NCI-H187 (cell line): ENCODE measurements at regions not wholly inside any gene's neighbourhood (a gene's known extent, or its start where the extent isn't known, plus 50 kb on each side); places are given as distances from the start of the nearest gene placed in this dataset.
"Not testable (repeated sequence)": the region's sequence is repeated elsewhere in the genome, so short reads cannot be mapped to it uniquely, and the experiment has no call there.

ENCODE experiments used
- DNase-seq, 2 experiments: peaks; one replicate each; lab custom pipeline; 2025; lab: John Stamatoyannopoulos, UW

DNA sequence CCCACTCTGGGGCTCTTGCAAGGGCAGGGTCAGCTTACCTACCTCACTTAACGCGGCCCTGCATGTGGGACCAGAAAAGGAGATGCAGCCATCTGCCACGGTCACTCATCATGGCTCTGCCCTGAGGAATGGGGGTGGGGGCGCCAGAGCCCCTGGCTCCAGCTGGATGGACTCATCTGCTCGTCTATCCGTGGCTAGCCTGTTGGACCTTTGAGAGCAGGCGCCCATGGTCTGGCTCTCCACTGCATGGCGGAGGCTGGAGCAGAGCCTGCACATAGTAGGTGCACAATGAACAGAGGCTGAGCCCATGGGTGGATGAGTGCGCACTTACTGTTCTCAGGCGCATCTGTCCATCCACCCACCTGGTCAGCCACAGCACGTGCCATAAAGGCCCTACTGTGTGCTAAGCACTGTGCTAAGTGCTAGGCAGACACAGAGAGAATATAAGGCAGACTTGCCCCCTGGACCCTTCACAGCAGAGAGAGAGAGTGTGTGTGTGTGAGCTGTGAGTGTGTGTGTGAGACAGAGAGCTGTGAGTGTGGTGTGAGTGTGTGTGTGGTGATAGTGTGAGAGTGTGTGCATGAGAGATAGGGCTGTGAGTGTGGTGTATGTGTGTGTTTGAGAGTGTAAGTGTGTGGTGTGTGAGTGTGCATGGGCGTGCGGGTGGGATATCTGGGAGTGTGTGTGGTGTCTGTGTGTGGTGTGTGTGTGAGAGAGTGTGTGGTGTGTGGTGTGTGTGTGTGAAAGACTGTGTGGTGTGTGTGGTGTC is 151.3 kb downstream of the TFCP2L1 start:
- no peak for DNase-seq

DNA sequence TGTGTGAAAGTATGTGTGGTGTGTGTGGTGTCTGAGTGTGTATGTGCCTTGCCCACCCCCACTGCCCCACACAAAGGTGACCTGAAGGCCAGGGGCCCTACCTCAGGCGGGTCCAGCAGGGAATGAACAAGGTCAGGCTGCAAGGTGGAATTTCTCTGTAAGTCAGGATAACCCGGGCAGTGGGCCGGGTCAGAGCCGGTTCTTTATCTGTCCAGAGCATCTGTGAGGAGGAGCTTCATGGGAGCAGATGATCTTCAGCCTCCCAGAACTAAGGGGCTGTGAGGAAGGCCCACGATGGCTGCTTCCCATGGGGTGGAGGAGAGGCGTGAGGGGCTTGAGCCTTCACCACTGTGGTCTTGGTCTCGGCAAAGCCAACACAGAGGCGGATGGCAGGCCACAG is 150.3 kb downstream of the TFCP2L1 start:
- DNase-seq = no peak

DNA sequence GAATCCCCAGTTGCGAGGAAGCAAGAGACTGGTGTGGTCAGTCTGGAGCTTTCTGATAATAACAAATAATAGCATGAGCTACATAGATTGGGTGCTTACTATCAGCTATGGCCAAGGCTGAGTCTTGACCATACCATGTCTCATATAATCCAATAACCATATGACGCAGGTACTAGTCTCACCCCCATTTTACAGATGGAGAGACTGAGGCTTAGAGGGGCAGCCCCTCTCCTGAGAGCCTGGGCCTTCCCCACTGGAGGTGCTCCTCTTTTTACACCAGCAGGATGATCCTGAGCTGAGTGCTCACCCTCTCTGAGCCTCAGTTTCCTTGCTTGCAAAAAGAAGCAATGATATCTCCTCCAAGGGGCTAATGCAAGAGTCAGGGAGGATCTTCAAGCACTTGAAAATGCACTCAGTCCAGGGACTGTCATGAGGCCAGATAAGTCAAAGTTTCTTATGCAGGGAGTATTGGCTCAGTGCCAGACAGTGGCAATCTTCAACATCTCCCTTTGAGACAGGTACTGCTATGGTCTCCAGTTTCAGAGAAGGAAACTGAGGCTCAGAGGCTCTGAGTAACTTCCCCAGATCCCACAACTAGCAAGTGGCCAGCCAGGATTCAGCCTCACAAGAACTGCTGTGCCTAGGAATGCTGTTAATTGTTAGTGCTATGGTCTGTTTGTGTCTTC is 149.7 kb downstream of the TFCP2L1 start:
- DNase-seq = no peak

DNA sequence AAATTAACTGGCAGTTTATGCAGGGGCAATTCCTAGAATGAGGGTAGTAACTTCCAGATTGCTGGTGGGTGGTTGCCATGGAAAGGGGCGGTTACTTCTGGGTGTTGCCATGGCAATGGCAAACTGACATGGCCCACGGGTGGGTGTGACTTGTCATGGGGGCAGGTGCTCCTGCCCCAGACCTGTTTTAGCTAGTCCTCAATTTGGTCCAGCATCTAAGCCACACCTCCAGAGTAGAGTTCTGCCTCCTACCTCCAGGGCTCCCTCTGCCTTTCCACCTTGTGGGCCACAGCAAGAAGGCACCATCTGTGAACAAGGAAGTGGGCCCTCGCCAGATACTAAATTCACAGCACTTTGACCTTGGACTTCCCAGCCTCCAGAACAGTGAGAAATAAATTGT is 148.7 kb downstream of the TFCP2L1 start:
- DNase-seq = no peak

DNA sequence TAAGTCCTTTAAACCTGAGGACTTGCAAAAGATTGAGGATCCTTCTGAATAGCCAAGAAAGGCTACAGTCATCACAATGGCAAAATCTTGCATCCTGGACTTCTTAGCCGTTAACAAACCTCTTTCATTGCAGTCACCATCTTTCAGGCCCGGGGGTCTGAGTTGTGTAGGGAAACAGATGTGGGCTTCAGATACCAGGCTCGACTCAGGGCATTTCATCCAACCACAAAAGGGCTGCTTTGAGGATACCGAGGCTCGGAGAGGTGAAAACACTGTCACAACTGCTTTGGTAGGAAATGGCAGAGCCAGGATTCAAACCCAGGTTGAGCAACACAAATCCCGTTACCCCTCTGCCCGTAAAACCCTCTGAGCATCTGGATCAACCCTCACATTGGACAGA is 147.4 kb downstream of the TFCP2L1 start:
- DNase-seq = no peak

DNA sequence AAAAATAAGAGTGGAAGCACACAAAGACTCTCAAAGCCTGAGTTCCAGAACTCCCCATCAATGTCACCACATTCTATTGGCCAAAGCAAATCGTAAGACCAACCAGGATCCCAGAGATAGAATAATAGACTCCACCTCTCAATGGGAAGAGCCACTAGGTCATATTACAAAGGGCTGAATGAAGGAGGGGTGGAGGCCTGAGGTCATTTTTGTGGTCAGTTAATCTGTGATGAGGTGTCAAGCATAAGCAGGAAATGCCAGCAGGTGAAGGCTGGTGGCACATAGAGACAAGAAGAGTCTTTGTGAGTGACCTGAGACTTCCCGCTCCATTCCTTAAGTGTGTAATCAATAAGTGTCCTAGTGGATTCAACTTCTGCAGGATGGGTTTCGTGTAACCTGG is 144.3 kb downstream of the TFCP2L1 start:
- DNase-seq = no peak

DNA sequence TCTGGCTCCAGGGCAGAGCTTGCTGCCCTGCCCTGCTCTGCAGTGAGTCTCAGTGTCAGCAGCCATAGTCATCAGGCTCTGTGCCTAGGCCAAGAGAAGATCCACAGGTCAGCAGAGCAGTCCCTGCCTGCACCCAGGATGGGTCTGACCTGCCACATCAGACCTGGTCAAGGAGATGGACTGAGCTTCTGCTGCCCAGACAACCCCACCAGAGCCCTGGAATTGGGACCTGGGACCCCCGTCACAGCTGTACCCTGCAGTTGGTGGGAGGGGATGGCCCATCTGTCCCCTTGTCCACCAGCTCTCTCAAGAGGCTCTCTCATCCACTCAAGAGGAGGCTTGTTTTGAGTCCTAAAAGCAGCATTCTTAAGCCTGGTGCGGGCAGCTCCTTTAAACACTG is 142.6 kb downstream of the TFCP2L1 start:
- DNase-seq = no peak

DNA sequence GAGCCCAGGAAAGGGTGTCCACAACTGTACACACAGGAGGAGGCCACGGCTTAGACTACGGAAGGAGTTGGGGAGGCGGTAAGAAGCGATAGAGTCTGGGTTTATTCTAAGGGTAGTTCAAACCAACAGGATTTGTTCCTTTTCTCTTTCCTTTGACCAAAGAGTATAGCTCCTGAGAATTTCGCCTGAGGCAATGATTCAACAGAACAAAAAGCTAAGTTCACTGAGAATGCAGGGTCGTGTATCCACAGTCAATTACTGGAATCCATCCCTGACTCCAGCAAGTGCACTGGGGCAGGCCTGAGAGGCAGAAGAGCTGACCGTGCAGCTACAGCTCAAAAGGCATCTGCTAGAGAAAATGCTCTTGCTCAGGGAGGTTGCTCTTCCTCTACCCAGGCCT is 140.9 kb downstream of the TFCP2L1 start:
- DNase-seq = no peak

DNA sequence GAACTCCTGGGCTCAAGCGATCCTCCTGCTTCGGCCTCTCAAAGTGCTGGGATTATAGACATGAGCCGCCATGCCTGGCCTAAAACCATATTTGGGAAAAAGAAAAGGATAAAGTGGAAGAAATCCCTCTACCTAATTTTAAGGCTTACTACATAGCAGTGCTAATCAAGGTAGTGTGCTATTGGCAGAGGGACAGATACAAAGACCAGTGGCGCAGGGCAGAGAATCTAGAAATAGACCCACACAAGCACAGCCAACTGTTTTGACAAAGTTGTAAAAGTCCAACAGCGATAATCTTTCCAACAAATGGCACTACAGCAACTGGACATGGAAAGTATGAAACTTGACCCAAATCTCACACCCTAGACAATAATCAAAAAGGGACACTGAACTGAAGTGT is 138.4 kb downstream of the TFCP2L1 start:
- no peak for DNase-seq

DNA sequence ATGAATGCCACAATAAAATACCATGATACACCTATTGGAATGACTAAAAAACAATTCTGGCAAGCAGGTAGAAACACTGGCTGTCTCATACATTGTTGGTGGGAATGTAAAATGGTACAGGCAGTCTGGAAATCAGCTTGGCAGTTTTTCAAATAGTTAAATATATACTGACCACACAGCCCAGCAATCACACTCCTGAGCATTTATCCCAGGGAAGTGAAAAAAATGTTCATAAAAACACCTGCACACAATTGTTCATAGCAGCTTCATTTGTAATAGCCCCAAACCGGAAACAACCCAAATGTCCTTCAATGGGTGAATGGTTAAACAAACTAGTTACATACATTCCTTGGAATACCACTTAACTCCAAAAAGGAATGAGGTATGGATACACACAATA is 137.2 kb downstream of the TFCP2L1 start:
- DNase-seq = no peak

DNA sequence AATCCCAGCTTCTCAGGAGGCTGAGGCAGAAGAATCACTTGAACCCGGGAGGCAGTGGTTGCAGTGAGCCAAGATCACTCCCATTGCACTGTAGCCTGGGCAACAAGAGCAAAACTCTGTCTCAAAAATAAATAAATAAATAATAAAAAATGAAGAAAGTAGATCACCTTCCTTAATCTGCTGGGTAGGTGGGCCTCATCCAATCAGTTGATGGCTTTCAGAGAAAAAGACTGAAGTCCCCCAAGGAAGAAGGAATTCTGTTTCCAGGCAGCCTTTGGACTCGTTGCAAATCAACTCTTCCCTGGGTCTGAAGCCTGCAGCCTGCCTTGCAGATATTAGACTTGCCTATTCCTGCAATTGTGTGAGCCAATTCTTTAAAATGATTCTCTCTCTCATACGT is 136.5 kb downstream of the TFCP2L1 start:
- no peak for DNase-seq

DNA sequence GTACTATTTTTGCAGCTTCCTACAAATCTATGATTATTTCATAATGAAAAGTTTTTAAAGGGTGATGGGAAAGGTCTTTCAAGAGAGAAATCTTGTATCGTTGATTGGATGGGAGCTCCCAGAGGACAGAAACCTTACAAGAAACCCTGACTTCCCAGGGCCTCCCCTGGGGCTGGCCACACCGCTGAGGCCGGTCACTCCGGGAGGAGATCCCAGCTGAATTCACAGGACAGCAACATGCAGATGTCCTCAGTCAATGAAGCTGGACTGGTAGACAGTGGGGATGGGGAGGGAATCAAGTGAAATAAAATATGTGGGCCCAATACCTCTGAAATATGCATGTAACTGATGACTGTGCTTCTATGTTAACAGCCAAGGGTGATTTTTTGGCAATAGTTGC is 135.6 kb downstream of the TFCP2L1 start:
- DNase-seq = no peak

DNA sequence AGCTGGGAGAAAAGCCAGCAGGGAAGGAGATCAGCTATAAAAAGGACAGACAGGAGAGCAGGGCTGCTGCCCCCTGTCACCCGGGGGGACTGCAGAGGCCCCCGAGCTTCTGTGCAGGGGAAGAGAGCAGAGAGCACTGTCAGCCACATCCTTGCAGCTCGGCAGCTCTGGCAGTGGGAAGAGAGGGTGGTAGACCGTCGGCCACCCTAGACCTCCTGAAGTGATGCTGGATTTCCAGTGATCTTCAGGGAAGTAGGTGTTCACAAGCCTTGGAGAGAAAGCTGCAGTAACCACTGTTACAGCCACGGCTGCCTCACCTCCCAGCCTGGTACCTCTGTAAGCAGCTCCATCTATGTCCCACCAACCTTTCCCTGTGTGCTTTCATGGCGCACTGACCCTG is 134.9 kb downstream of the TFCP2L1 start:
- no peak for DNase-seq

DNA sequence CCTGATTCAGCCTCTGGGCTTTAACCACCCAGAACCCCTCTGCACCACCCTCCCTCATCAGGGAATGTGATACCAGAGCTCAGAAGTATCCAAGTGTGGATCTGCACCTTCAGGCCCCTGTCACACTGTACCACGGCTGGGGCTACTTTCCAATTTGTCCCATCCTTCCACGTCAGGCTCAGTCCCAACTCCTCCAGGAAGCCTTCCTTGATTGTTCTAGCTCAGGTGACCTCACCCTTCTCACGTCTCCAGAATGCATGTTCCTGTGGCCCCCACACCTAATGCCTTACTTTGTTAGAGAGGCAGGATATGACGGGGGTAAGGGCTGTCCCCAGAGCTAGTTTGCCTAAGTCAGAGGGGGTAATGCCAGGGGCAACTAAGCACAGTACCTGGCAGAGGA is 134.3 kb downstream of the TFCP2L1 start:
- DNase-seq = no peak

DNA sequence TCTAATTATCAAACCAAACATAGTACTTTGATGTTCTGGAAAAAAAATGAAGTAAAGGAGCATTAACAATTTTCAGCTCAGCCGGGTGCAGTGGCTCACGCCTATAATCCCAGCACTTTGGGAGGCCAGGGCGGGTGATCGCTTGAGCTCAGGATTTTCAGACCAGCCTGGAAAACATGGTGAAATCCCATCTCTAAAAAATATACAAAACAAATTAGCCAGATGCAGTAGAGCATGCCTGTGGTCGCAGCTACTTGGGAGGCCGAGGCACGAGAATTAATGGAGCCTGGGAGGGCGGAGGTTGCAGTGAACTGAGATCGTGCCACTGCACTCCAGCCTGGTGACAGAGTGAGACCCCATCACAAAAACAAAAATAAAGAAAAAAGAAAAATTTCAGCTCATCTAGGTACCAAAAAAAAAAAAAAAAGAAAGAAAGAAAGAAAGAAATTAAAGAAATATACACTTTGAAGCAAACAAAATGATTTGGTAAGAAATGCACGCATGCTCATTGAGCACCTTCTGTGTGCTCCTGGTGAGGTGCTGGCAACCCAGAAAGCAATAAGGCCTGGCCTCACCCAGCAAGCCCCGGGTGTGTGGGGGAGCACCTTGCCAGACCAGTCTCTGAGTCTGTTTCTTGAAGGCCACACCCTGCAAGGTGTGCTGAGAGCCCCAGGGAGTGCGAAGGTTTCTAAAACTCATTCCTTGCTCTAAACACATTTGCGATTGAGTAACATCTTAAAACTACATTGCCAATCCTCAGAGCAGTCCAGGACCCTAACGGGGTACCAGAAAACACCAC is 133.5 kb downstream of the TFCP2L1 start:
- DNase-seq = no peak

DNA sequence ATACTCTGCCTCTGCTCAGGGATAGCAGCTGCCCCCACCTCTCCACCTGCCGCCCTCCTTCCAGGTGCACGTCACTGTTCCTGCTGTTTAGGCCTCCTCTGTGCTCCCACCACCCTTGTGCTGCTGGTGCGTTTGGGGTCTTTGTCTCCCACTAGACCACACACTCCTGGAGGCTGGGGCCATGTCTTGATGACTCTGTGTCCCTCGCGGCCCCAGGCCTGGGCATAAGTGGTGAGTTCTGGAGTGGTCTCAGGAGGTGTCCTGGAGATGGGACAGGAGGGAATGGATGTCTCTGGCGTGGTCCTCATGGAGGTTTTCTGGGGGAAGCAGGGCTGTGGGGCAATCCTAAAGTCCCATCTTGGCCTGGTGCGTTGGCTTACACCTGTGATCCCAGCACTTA is 132.1 kb downstream of the TFCP2L1 start:
- no peak for DNase-seq

DNA sequence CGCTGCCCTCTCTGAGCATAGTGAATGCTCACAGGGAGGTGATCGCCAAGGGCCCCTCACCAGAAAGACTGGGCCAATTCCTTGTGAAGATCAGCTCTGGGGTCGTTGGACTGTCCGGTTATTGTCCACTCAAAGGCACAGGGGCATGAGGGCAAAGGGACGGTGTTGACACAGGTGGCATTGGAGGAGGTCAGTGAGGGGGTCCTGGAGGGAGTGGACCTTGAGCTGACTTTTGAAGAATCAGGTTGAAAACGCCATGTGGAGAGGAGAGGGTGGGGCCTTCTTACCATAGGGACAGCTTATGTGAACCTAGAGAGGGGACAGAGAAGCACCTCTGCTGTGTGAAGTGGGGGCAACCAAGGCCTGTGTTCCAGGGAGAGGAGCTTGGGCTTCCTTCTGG is 131.5 kb downstream of the TFCP2L1 start:
- no peak for DNase-seq

DNA sequence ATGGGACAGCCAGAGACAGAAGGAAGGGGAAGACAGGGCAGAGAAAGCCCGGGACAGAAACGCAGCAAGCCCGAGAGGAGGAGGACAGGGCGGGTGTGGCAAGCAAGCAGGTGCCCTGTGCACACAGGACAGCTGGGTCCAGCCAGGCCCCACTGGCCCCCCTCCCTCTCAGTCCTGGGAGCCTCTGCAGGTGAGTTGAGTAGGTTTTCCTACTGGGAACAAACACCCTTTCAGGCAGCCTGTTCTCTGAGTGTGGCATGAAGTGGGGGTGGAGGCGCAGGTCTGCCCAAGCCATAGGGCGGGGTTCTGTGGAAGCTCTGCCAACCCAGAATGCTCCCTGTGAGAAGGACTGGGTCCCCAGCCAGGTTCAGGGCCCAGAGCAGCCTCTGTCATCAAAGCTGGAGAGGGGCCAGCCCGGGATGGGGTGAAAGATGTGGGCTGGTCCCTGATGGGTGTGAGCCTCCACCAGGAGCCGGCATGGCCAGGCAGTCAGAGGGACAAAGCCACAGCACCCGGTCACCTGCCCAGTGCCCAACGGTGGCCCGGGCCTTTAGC is 129.4 kb downstream of the TFCP2L1 start:
- DNase-seq = peak; percentile 6 to 17

DNA sequence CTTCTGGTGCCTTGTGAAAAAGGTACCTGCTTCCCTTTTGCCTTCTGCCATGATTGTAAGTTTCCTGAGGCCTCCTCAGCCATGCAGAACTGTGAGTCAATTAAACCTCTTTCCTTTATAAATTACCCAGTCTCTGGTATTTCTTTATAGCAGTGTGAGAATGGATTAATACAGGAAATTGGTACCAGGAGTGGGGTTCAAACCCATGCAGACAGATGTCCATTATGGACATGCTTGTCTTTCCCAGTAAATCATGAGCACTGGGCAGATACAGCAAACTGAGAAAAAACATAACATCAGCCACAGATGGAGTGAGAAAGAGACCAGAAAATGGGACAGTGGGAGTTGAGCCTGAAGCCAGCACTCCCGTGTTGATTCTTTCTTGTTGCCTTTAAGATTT is 127.5 kb downstream of the TFCP2L1 start:
- not testable (repeated sequence) for DNase-seq

DNA sequence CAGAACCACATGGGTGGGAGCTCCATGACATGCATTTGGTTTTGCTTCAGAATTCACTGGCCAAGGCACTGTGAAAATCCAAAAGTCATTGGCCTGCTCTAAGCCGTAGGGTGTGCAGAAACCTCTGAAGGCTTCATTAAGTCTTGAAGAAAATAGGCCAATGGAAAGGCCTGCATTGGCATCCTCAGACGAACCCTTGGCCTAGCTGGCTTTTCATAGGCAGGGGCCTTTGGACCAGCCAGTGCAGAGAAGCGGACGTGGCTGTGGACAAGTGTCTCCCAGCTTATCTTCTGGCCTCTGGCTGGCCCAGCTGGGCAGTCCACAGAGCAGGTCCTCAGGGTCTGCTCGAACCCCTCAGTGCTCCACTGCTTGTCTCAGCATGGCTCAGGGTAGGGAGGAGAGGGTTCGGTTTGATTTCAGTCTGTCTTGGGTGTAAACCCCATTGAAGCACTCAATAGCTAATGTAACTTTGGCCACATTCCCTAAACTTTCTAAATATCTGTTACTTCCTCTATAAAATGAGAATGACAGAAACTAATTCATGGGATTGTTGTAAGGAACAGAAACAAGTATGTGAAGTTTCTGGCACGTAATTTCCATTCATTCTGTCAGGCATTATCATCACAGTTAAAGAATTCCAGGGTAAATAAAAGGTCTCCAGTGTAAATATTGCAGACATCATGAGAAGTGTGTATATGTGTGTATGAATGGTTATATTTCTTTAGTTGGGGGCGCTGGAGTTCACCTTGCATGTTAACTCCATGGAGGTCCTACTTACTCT is 125.5 kb downstream of the TFCP2L1 start:
- DNase-seq = no peak

DNA sequence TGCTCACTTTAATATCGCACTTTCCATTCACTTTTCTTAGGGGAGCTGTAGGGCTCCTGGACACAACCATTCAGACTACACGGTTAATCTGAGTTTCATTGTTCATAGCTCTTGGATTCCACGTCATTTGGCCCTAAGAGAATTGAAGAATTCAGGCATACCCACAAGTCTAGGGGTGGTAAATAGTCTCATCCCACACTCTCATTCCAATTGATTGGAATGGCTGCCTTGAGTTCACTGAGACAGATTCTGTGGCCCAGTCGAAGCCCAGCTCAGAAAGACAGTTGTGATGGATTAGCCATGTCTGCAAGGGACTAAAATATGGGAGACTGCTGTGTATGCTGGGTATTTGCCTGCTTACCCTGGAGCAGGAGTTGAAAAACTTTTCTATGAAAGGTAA is 124.6 kb downstream of the TFCP2L1 start:
- no peak for DNase-seq

DNA sequence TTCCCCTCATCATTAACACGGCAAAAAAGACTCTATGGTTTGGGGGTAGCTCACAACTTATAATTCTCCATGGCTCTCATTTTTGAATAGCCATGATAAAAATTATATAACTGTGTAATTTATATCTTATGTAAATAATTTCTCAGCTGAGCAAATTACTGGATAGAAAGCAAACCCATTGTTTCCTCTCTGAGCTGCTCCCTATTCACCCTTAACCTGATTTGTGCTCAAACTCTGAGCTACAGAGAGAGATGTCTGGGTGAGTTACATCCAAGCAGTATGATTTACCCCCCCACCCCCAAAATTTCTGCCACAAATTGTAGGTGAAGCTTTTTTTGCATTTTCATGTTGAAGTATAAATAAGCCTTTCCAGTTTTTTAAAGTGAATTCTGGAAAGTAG is 123.7 kb downstream of the TFCP2L1 start:
- DNase-seq = no peak
